ENCODE measurements at regions not wholly inside any gene's neighbourhood (a gene's known extent, or its start where the extent isn't known, plus 50 kb on each side); places are given as distances from the start of the nearest gene placed in this dataset.

DNA sequence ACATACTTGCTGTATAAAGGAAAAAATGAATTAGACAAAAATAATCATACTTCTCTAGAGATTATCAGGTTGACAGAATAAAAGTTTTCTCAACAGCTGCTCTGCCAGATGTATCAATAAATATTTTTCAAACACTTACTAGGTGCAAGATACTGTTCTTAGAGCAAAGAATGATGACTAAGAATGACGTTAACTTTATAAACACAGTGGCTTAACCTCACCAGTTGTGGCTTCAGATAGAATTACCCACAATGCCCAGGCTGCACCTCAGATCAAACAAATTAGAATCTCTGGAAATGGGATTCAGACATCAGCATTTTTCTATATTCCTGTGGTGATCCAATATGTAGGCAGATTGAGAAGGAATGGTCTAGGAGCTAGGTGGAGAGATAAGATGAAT lies 422.4 kb upstream of the ATP11B start:
- DNase-seq, result no peak

- DNase-seq, result no peak
Measured at GRCh38 chr3:182375916-182376315, 417.4 kb upstream of the ATP11B start.

DNA sequence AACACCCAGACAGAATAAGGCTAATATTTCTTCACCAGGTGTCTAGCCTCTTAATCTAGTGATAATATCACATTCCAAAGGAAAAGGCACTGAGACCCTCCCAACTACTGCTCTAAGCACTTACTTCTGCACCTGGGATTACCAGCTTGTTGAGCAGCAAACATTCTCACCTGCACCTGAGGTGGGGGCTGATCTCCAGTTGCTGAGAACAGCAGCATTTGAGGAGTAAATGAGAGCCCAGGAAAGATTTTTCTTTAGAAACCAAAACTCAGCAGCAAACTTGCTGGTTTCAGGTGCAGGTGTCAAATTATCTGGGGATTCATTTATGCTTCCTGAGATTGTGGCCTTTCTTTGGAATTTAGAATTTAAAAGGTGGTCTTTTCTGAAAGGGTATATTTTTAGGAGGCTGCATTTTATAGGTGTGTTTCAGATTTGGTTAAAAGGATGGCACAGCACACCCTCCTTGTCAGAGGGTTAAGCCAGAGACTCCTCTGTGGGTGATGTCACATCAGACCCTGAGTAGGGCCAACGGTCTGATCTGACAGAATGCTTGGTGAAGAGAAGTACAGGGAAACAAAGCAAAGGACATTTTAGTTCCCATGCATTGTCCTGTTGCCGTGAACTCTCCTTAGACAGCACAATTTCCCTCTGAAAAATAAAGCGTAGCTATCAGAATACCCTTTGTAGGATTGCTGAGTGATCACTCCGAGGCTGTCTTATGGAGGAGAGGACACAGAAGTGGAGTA lies 411.0 kb upstream of the ATP11B start:
- no peak for DNase-seq

GRCh38 chr3:182384221-182384620 lies 409.1 kb upstream of the ATP11B start:
- DNase-seq, result no peak

DNA sequence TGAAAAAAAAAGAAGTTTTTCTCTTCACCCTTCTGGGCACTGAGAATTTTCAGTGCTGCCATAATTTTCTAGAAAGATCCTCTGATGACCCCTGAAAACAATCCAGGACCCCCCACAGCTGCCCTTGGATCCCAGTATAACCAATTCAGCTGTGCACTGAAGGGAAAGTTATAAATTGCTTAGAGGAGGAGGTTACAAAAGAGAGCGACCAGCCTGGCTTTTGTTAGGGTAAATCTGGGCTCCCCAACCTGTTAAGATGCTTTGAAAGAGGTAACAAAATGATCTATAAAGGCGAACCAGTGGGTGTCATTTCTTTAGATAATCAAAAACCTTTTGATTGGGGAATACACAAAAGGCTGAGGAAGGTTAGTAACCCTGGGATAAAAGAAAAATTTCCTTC lies 407.9 kb upstream of the ATP11B start:
- no peak for DNase-seq

GRCh38 chr3:182388506-182388905 lies 404.8 kb upstream of the ATP11B start:
- DNase-seq, result no peak

GRCh38 chr3:182389071-182389815 lies 404.1 kb upstream of the ATP11B start:
- no peak for DNase-seq

DNA sequence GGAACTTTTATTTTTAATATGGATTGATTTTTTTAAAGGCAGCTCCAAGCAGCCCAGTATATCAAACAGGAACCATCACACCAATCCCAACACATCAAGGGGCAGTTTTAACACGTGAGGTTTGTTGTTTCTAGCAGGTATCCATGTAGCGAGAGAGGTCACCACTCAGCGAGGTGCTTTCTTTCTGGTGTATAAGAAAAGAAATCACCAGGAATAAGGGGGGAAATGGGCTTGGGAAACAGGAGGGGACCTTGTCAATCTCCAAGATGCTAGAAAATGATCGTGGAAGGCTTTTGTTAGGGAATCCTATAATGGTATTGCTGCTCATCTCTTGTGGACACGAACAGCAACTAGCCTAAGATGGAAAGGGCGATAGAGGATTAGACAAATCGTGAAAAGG lies 402.9 kb upstream of the ATP11B start:
- DNase-seq, result no peak

GRCh38 chr3:182392182-182392937 lies 400.9 kb upstream of the ATP11B start:
- DNase-seq, result no peak

DNA sequence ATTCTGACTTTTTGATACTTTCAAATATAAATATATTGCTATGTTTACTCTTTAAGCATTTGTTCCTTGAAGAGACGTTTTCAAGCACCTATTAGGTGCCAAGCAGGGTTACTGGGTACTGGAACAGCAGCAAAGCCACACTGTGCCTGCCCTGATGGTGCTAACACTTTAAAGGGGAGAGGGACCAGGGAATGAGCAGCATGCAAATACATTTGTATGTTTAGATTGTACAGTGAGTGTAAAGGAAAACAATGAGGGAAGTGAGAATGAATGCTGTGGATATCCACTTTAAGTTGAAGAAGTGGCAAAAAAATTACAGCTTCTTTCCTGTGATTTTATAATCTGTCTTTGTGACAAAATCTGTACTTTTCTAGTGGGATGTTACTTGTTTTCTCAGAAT lies 400.2 kb upstream of the ATP11B start:
- no peak for DNase-seq

GRCh38 chr3:182393830-182394367 lies 399.4 kb upstream of the ATP11B start:
- DNase-seq, result no peak

DNA sequence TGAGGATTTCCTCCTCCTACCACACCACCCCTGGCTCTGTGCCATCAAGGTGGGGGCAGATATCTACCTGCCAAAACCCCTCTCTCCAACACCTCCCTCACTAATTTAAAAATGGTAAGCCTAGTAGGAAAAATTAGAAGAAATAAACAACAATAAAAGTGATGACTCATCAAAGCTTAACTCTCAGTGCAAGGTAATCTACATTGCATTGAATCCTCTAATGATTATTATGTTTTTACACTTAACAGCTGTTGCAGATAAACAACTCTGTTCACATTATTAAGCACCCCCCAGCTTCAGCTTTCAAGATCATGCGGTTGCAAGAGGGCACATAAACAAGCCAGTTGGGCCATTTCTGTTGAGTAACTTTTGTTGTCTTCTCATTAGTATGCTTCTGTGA lies 396.1 kb upstream of the ATP11B start:
- DNase-seq, result no peak

GRCh38 chr3:182399978-182400737 lies 393.1 kb upstream of the ATP11B start:
- no peak for DNase-seq

GRCh38 chr3:182400838-182401237 lies 392.5 kb upstream of the ATP11B start:
- no peak for DNase-seq

- DNase-seq, result no peak
Measured at GRCh38 chr3:182404031-182404430, 389.3 kb upstream of the ATP11B start.

DNA sequence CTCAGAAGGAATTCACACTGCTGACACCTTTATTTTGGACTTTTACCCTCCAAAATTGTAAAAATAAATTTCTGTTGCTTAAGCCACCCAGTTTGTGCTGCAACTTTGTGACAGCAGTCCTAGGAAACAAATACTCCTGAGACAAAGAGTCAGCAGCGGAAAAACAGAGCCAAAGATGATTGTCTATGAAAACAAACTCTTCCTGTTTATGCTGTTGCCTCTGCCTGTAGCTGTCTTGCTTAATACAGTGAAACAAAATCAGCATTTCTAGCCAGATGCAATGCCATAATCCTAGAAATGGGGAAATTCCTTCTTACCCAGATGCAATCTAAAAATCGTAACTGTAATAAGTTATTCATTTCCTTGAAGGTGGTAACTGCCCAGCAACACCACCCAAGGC lies 387.5 kb upstream of the ATP11B start:
- no peak for DNase-seq

GRCh38 chr3:182406786-182407185 lies 386.5 kb upstream of the ATP11B start:
- DNase-seq, result no peak

- DNase-seq, result no peak
Measured at GRCh38 chr3:182410051-182410450, 383.3 kb upstream of the ATP11B start.

GRCh38 chr3:182412066-182412465 lies 381.2 kb upstream of the ATP11B start:
- no peak for DNase-seq

DNA sequence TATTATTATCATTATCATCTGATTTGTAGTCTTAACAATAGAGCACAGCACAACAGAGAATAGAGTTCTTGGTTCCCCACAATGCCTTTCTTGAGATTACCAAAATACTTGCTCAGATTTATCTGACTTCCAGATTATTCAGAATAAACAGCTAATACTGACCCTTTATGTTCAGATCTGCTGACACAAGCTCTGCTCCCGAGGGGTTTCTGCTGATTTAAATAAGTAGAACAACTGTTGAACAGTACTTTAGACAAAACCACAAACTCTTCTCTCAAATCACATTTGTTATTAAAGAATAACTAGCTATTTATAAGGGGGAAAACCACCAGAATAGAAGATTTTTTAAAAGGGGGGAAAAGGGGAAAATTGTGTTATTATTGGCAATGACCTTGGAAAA lies 380.2 kb upstream of the ATP11B start:
- no peak for DNase-seq

GRCh38 chr3:182413682-182414081 lies 379.6 kb upstream of the ATP11B start:
- no peak for DNase-seq

GRCh38 chr3:182414586-182414985 lies 378.7 kb upstream of the ATP11B start:
- no peak for DNase-seq

- DNase-seq, result no peak
Measured at GRCh38 chr3:182420741-182421140, 372.6 kb upstream of the ATP11B start.

All from KG1 (cell line).